G401 (cell line): ENCODE measurements at regions not wholly inside any gene's neighbourhood (a gene's known extent, or its start where the extent isn't known, plus 50 kb on each side); places are given as distances from the start of the nearest gene placed in this dataset.

Experiments
- DNase-seq: peaks from one replicate; pipeline ENCODE4 v3.0.0-alpha.2; 2015; ENCODE audit warnings: low spot score
- in situ Hi-C: cut with HindIII; loops from 2 replicates; pipeline ENCODE4 v1.10.0; 2016; ENCODE audit warnings: low sequenced_read_pairs, mixed read lengths

- DNase-seq, result no peak
- in situ Hi-C loops, result no loop called here
Measured at GRCh38 chr11:13899603-13900002, 62.9 kb upstream of the SPON1 start.

- in situ Hi-C loops, result no loop called here
- DNase-seq, result no peak
Measured at GRCh38 chr11:13902523-13902922, 60.0 kb upstream of the SPON1 start.

GRCh38 chr11:13905137-13905781 lies 57.3 kb upstream of the SPON1 start:
- no peak for DNase-seq
- in situ Hi-C loops, result no loop called here

- no peak for DNase-seq
- in situ Hi-C loops, result no loop called here
Measured at GRCh38 chr11:13907678-13908077, 54.8 kb upstream of the SPON1 start.

GRCh38 chr11:13908535-13908934 lies 54.0 kb upstream of the SPON1 start:
- in situ Hi-C loops, result no loop called here
- DNase-seq, result no peak
